SK-N-SH (cell line): ENCODE measurements at regions not wholly inside any gene's neighbourhood (a gene's known extent, or its start where the extent isn't known, plus 50 kb on each side); places are given as distances from the start of the nearest gene placed in this dataset.

Experiments used
- CTCF ChIP-seq: fragments of 200-600 bp; sonication (generic); IDR thresholded peaks from 2 replicates; pipeline ENCODE4 v1.6.1; 2017; ENCODE audit warnings: antibody characterized with exemption, mild to moderate bottlenecking, moderate library complexity
- GATA2 ChIP-seq: sonication (generic); formaldehyde crosslinking; IDR thresholded peaks from 2 replicates; pipeline ENCODE4 v1.5.0; 2020; ENCODE audit warnings: mild to moderate bottlenecking, missing genetic modification reagents
- RAD21 ChIP-seq: IDR thresholded peaks from 2 replicates; pipeline ENCODE4 v1.6.1; 2012; ENCODE audit warnings: mild to moderate bottlenecking, low read length
- REST ChIP-seq: IDR thresholded peaks from 2 replicates; pipeline ENCODE4 v1.6.1; 2012; ENCODE audit warnings: mild to moderate bottlenecking, low read depth, low read length, moderate library complexity
- RFX5 ChIP-seq: IDR thresholded peaks from 2 replicates; pipeline ENCODE4 v1.6.1; 2012; ENCODE audit warnings: mild to moderate bottlenecking, improper control_type of control experiment, low read length

GRCh38 chr7:93750986-93751385 is 139.6 kb downstream of the TFPI2 start:
- no peak for TF ChIP-seq RFX5
- no peak for TF ChIP-seq GATA2
- TF ChIP-seq CTCF = no peak
- no peak for TF ChIP-seq REST
- no peak for TF ChIP-seq RAD21
